ENCODE measurements at regions not wholly inside any gene's neighbourhood (a gene's known extent, or its start where the extent isn't known, plus 50 kb on each side); places are given as distances from the start of the nearest gene placed in this dataset.

GRCh38 chr9:38336341-38336740 is 56.2 kb upstream of the ALDH1B1 start:
- no peak for TF ChIP-seq CTCF (conservative IDR thresholded peaks at IDR 0.05; ENCODE audit: low read depth, low read length)
- no peak for DNase-seq (ENCODE audit: low read depth)
- no peak overlapping the region for H3K4me3 ChIP-seq (ENCODE audit: low read length)

- TF ChIP-seq CTCF (conservative IDR thresholded peaks at IDR 0.05; ENCODE audit: low read depth, low read length) = no peak
- no peak for DNase-seq (ENCODE audit: low read depth)
- no peak overlapping the region for H3K4me3 ChIP-seq (ENCODE audit: low read length)
These were observed 56.8 kb upstream of the ALDH1B1 start for GRCh38 chr9:38335686-38336085.

GRCh38 chr9:38334234-38334633 is 58.3 kb upstream of the ALDH1B1 start:
- no peak for DNase-seq (ENCODE audit: low read depth)
- peak; percentile 26 for TF ChIP-seq CTCF (conservative IDR thresholded peaks at IDR 0.05; ENCODE audit: low read depth, low read length)

GRCh38 chr9:38333047-38333446 is 59.5 kb upstream of the ALDH1B1 start:
- TF ChIP-seq CTCF (conservative IDR thresholded peaks at IDR 0.05; ENCODE audit: low read depth, low read length) = no peak
- DNase-seq (ENCODE audit: low read depth) = no peak
- no peak overlapping the region for H3K4me3 ChIP-seq (ENCODE audit: low read length)

More at GRCh38 chr9:38334234-38334633, 58.3 kb upstream of the ALDH1B1 start:
- H3K4me3 ChIP-seq (ENCODE audit: low read length) = no peak overlapping the region

- H3K4me3 ChIP-seq (ENCODE audit: low read length) = no peak overlapping the region
- TF ChIP-seq CTCF (conservative IDR thresholded peaks at IDR 0.05; ENCODE audit: low read depth, low read length) = no peak
- no peak for DNase-seq (ENCODE audit: low read depth)
These were observed 59.9 kb upstream of the ALDH1B1 start for GRCh38 chr9:38332625-38333024.

GRCh38 chr9:38331141-38331540 is 61.4 kb upstream of the ALDH1B1 start:
- no peak for TF ChIP-seq CTCF (conservative IDR thresholded peaks at IDR 0.05; ENCODE audit: low read depth, low read length)
- no peak overlapping the region for H3K4me3 ChIP-seq (ENCODE audit: low read length)
- no peak for DNase-seq (ENCODE audit: low read depth)

GRCh38 chr9:38329968-38330367 is 62.5 kb upstream of the ALDH1B1 start:
- no peak for DNase-seq (ENCODE audit: low read depth)
- no peak overlapping the region for H3K4me3 ChIP-seq (ENCODE audit: low read length)
- no peak for TF ChIP-seq CTCF (conservative IDR thresholded peaks at IDR 0.05; ENCODE audit: low read depth, low read length)
